Ishikawa (cell line): ENCODE measurements at regions not wholly inside any gene's neighbourhood (a gene's known extent, or its start where the extent isn't known, plus 50 kb on each side); places are given as distances from the start of the nearest gene placed in this dataset.

Experiments
- EGR1 ChIP-seq: IDR thresholded peaks from 2 replicates; pipeline ENCODE4 v1.6.1; 2012
- NFIC ChIP-seq: IDR thresholded peaks from 2 replicates; pipeline ENCODE4 v1.6.1; 2012
- TCF12 ChIP-seq: IDR thresholded peaks from 2 replicates; pipeline ENCODE4 v1.6.1; 2012; ENCODE audit warnings: low read depth
- USF1 ChIP-seq: IDR thresholded peaks from 2 replicates; pipeline ENCODE4 v1.6.1; 2012
- YY1 ChIP-seq: IDR thresholded peaks from 2 replicates; pipeline ENCODE4 v1.6.1; 2012; ENCODE audit warnings: low read depth

GRCh38 chr3:59444676-59445075 lies 394.9 kb upstream of the CFAP20DC start:
- TF ChIP-seq EGR1 = no peak
- TF ChIP-seq YY1 = no peak
- no peak for TF ChIP-seq TCF12
- TF ChIP-seq NFIC = no peak
- no peak for TF ChIP-seq USF1
